Left ventricle myocardium inferior (tissue), 1 donor: ENCODE measurements at regions not wholly inside any gene's neighbourhood (a gene's known extent, or its start where the extent isn't known, plus 50 kb on each side); places are given as distances from the start of the nearest gene placed in this dataset.

ENCODE experiments used
- DNase-seq: peaks from one replicate; pipeline ENCODE4 v3.0.0-alpha.2; 2020
- H3K27ac ChIP-seq: fragments of 200-600 bp; replicated peaks from 2 replicates; pipeline ENCODE4 v1.8.0; 2021
- H3K27me3 ChIP-seq: fragments of 200-600 bp; 2 replicates; pipeline ENCODE4 v1.8.0; 2021; ENCODE audit warnings: low read depth
- H3K36me3 ChIP-seq: fragments of 200-600 bp; 2 replicates; pipeline ENCODE4 v1.8.0; 2021
- H3K4me1 ChIP-seq: fragments of 200-600 bp; 2 replicates; pipeline ENCODE4 v1.8.0; 2021
- H3K4me3 ChIP-seq: fragments of 200-600 bp; 2 replicates; pipeline ENCODE4 v1.8.0; 2021; ENCODE audit warnings: mild to moderate bottlenecking, moderate library complexity
- H3K9me3 ChIP-seq: fragments of 200-600 bp; replicated peaks from 2 replicates; pipeline ENCODE4 v1.8.0; 2021
- CTCF ChIP-seq: fragments of 200-600 bp; IDR thresholded peaks from 2 replicates; pipeline ENCODE4 v1.8.0; 2021; ENCODE audit warnings: antibody characterized with exemption, mild to moderate bottlenecking, borderline replicate concordance
- intact Hi-C: fragments of 100-400 bp; cut with micrococcal nuclease; formaldehyde crosslinking; loops from one replicate; pipeline ENCODE4 v1.11.0; 2022
- donor health status: DM: no; HTN: yes; CAD: no; lungs with severe emphysema.

- DNase-seq = no peak
- Histone ChIP-seq H3K36me3 (no peaks in the 10 kb centered on the region), H3K27me3 (peaks cover 30% of the 10 kb centered on the region), H3K9me3 (peaks cover 3% of the 10 kb centered on the region), H3K4me1 (no peaks in the 10 kb centered on the region), H3K27ac (no peak overlapping the region), H3K4me3 (no peak overlapping the region)
- TF ChIP-seq CTCF = no peak
- intact Hi-C loops = no loop called here
Measured at GRCh38 chr3:13954266-13954665, 74.4 kb upstream of the WNT7A start.

GRCh38 chr3:13951184-13951583, 71.3 kb upstream of the WNT7A start:
- Histone ChIP-seq H3K4me1 (no peaks in the 10 kb centered on the region), H3K4me3 (no peak overlapping the region), H3K36me3 (no peaks in the 10 kb centered on the region), H3K27me3 (peaks cover 55% of the 10 kb centered on the region), H3K27ac (no peak overlapping the region), H3K9me3 (peaks cover 9% of the 10 kb centered on the region)
- intact Hi-C loops = no loop called here
- DNase-seq = no peak
- no peak for TF ChIP-seq CTCF

- Histone ChIP-seq H3K9me3 (peaks cover 20% of the 10 kb centered on the region), H3K27me3 (peaks cover 55% of the 10 kb centered on the region)
- intact Hi-C loops = no loop called here
Measured at GRCh38 chr3:13950042-13950441, 70.2 kb upstream of the WNT7A start.

GRCh38 chr3:13947912-13948311, 68.0 kb upstream of the WNT7A start:
- no peak overlapping the region for H3K4me3 ChIP-seq
- no peak for DNase-seq
- H3K27me3 ChIP-seq = peaks cover 55% of the 10 kb centered on the region
- no peaks in the 10 kb centered on the region for H3K4me1 ChIP-seq
- H3K27ac ChIP-seq = no peak overlapping the region
- H3K9me3 ChIP-seq = peaks cover 42% of the 10 kb centered on the region
- intact Hi-C loops = no loop called here
- no peaks in the 10 kb centered on the region for H3K36me3 ChIP-seq
- no peak for TF ChIP-seq CTCF

More at GRCh38 chr3:13950042-13950441, 70.2 kb upstream of the WNT7A start:
- no peak for DNase-seq
- no peak overlapping the region for H3K4me3 ChIP-seq
- TF ChIP-seq CTCF = no peak
- no peaks in the 10 kb centered on the region for H3K4me1 ChIP-seq
- no peaks in the 10 kb centered on the region for H3K36me3 ChIP-seq
- H3K27ac ChIP-seq = no peak overlapping the region

- no peak overlapping the region for H3K4me3 ChIP-seq
Measured at GRCh38 chr3:13939206-13939605, 59.3 kb upstream of the WNT7A start.

More at GRCh38 chr3:13939206-13939605, 59.3 kb upstream of the WNT7A start:
- H3K4me1 ChIP-seq = no peaks in the 10 kb centered on the region
- H3K36me3 ChIP-seq = no peaks in the 10 kb centered on the region
- H3K9me3 ChIP-seq = peaks cover 19% of the 10 kb centered on the region
- intact Hi-C loops = no loop called here
- no peak overlapping the region for H3K27ac ChIP-seq
- TF ChIP-seq CTCF = no peak
- peaks cover 17% of the 10 kb centered on the region for H3K27me3 ChIP-seq
- no peak for DNase-seq
